ENCODE measurements at regions not wholly inside any gene's neighbourhood (a gene's known extent, or its start where the extent isn't known, plus 50 kb on each side); places are given as distances from the start of the nearest gene placed in this dataset.

DNA sequence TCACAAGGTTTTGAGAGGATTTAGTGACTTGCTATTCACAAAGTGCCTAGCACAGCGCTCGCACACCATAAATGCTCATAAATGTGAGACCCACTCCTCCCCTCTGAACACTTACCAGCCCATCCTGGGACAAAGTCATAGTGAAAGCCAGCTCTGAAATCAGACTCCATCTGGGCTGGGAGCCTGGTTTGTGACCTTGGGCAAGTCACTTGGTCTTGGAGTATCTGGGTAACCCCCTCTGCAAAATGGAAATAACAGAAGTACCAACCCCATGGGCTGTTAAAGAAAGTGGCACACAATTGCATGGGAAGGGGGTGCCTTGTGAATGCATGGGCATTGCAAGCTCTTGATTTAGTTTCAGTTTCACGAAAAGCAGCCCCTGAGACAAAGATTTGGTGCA lies 104.7 kb upstream of the CDH5 start:
- TF ChIP-seq POLR2A (IDR thresholded peaks at IDR 0.05; ENCODE audit: borderline replicate concordance, extremely low read depth, insufficient read depth, insufficient read length) (no peak), RAD21 (IDR thresholded peaks at IDR 0.05; ENCODE audit: low read depth) (no peak), YY1 (IDR thresholded peaks at IDR 0.05; ENCODE audit: extremely low read depth, insufficient replicate concordance, low read depth, low read length) (no peak), EZH2 (IDR thresholded peaks at IDR 0.05) (no peak), JUND (IDR thresholded peaks at IDR 0.05) (no peak), ZNF274 (IDR thresholded peaks at IDR 0.05; ENCODE audit: low read depth, low read length) (no peak)
- TF ChIP-seq, protein P1, sequence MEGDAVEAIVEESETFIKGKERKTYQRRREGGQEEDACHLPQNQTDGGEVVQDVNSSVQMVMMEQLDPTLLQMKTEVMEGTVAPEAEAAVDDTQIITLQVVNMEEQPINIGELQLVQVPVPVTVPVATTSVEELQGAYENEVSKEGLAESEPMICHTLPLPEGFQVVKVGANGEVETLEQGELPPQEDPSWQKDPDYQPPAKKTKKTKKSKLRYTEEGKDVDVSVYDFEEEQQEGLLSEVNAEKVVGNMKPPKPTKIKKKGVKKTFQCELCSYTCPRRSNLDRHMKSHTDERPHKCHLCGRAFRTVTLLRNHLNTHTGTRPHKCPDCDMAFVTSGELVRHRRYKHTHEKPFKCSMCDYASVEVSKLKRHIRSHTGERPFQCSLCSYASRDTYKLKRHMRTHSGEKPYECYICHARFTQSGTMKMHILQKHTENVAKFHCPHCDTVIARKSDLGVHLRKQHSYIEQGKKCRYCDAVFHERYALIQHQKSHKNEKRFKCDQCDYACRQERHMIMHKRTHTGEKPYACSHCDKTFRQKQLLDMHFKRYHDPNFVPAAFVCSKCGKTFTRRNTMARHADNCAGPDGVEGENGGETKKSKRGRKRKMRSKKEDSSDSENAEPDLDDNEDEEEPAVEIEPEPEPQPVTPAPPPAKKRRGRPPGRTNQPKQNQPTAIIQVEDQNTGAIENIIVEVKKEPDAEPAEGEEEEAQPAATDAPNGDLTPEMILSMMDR (IDR thresholded peaks at IDR 0.05 in 2 of 3, conservative IDR thresholded peaks at IDR 0.05 in 1 of 3; ENCODE audit: borderline replicate concordance in 1 of 3, insufficient read depth in 1 of 3, low read depth in 2 of 3, low read length in 2 of 3): no peak
- TF ChIP-seq, protein P2, sequence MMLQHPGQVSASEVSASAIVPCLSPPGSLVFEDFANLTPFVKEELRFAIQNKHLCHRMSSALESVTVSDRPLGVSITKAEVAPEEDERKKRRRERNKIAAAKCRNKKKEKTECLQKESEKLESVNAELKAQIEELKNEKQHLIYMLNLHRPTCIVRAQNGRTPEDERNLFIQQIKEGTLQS (IDR thresholded peaks at IDR 0.05): no peak
- TF ChIP-seq, protein P3, sequence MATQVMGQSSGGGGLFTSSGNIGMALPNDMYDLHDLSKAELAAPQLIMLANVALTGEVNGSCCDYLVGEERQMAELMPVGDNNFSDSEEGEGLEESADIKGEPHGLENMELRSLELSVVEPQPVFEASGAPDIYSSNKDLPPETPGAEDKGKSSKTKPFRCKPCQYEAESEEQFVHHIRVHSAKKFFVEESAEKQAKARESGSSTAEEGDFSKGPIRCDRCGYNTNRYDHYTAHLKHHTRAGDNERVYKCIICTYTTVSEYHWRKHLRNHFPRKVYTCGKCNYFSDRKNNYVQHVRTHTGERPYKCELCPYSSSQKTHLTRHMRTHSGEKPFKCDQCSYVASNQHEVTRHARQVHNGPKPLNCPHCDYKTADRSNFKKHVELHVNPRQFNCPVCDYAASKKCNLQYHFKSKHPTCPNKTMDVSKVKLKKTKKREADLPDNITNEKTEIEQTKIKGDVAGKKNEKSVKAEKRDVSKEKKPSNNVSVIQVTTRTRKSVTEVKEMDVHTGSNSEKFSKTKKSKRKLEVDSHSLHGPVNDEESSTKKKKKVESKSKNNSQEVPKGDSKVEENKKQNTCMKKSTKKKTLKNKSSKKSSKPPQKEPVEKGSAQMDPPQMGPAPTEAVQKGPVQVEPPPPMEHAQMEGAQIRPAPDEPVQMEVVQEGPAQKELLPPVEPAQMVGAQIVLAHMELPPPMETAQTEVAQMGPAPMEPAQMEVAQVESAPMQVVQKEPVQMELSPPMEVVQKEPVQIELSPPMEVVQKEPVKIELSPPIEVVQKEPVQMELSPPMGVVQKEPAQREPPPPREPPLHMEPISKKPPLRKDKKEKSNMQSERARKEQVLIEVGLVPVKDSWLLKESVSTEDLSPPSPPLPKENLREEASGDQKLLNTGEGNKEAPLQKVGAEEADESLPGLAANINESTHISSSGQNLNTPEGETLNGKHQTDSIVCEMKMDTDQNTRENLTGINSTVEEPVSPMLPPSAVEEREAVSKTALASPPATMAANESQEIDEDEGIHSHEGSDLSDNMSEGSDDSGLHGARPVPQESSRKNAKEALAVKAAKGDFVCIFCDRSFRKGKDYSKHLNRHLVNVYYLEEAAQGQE (IDR thresholded peaks at IDR 0.05; ENCODE audit: low read depth): no peak
- TF ChIP-seq, protein P4, sequence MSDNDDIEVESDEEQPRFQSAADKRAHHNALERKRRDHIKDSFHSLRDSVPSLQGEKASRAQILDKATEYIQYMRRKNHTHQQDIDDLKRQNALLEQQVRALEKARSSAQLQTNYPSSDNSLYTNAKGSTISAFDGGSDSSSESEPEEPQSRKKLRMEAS (IDR thresholded peaks at IDR 0.05): no peak
